Kidney epithelial cell (primary cell): ENCODE measurements at regions not wholly inside any gene's neighbourhood (a gene's known extent, or its start where the extent isn't known, plus 50 kb on each side); places are given as distances from the start of the nearest gene placed in this dataset.

Experiments
- DNase-seq: peaks from one replicate; pipeline ENCODE4 v3.0.0-alpha.2; 2010; ENCODE audit warnings: low read depth
- H3K27me3 ChIP-seq: 2 replicates; pipeline ENCODE4 v1.6.0; 2011; ENCODE audit warnings: low read length; ENCODE audit not compliant: control insufficient read depth, insufficient read depth
- H3K36me3 ChIP-seq: 2 replicates; pipeline ENCODE4 v1.5.1; 2011; ENCODE audit warnings: low read length; ENCODE audit not compliant: control insufficient read depth, insufficient read depth
- H3K4me3 ChIP-seq: 2 replicates; pipeline ENCODE4 v1.5.1; 2011; ENCODE audit warnings: low read depth, mild to moderate bottlenecking, control low read depth, low read length
- TF ChIP-seq, protein P1 (sequence below): IDR thresholded peaks from 2 replicates; pipeline ENCODE4 v1.5.1; 2011; ENCODE audit warnings: mild to moderate bottlenecking, moderate library complexity, low read length, control low read depth, inconsistent platforms; ENCODE audit not compliant: insufficient read depth, poor library complexity, severe bottlenecking

DNA sequence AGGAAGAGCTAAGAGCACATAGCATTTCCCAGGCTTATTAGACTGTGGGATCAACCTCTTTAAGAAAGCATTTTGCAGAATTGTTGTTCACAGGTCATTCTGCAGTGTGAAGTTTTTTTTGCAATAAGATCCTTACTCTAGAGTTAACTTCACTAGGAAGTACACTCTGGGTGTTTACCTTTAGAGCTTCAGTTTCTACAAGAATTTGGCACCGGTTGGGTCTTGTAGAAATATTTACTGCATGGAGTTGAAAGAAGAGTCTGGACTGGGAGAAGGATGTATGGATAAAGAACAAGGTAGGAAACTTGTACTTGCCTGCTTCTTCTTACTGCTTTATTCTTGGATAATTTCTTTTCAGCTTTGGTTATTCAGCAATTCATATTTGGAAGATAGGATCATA is 944.9 kb upstream of the GYPC start:
- no peaks in the 10 kb centered on the region for H3K36me3 ChIP-seq
- no peak overlapping the region for H3K4me3 ChIP-seq
- TF ChIP-seq, protein P1, sequence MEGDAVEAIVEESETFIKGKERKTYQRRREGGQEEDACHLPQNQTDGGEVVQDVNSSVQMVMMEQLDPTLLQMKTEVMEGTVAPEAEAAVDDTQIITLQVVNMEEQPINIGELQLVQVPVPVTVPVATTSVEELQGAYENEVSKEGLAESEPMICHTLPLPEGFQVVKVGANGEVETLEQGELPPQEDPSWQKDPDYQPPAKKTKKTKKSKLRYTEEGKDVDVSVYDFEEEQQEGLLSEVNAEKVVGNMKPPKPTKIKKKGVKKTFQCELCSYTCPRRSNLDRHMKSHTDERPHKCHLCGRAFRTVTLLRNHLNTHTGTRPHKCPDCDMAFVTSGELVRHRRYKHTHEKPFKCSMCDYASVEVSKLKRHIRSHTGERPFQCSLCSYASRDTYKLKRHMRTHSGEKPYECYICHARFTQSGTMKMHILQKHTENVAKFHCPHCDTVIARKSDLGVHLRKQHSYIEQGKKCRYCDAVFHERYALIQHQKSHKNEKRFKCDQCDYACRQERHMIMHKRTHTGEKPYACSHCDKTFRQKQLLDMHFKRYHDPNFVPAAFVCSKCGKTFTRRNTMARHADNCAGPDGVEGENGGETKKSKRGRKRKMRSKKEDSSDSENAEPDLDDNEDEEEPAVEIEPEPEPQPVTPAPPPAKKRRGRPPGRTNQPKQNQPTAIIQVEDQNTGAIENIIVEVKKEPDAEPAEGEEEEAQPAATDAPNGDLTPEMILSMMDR = no peak
- H3K27me3 ChIP-seq = no peaks in the 10 kb centered on the region
- DNase-seq = no peak

DNA sequence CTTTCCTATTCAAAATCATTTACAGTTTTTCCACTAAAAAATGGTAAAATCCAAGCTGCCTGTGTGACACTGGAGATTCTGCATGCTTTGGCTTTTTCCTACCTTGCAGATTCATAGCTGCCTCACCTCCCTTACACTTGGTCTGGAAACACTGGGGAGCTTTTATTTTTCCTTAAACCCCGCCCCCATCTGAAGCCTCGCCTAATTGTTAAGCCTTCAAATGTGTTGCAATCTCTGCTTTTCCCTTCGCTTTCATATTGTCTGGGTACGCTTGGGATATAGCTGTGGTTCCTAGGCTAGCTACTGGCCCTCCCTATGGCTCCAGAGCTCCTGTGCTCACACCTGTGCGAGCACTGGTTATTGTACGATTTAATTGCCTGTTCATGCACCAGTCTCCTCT is 942.4 kb upstream of the GYPC start:
- DNase-seq = no peak
- H3K27me3 ChIP-seq = no peaks in the 10 kb centered on the region
- TF ChIP-seq, protein P1 = no peak
- H3K4me3 ChIP-seq = no peak overlapping the region
- H3K36me3 ChIP-seq = no peaks in the 10 kb centered on the region

DNA sequence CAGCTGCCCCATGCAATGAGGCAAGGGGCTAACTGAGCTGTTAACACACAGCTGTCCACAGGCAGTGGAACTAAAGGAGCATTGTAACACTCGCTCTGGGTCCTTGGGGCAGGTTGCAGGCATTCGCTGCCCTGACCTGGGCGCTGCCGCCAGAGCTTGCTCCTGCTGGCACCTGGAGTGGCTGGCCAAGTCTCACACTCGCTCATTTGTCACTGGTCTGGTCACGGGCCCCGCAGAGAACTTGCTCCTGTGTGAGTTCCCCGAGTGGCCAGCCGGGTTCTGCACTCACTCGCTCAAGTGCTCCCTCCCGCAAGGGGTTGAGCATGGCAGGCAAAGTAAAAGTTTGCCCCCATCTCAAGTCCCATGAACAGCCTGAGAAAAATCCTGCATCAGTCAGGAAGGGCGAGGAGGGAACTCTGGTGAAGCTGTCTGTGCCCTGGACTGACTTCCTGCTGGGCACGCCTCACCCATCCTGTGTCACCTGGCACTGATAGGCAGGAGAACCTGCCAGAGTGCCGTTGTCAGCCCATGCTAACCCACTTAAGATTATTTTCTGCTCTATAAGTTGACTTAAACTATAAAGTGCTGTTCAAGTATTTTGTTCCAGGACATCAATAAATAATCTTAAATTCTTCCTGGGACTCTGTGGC is 934.8 kb upstream of the GYPC start:
- Histone ChIP-seq H3K4me3 (no peak overlapping the region), H3K27me3 (no peaks in the 10 kb centered on the region), H3K36me3 (no peaks in the 10 kb centered on the region)
- DNase-seq = no peak
- TF ChIP-seq, protein P1 = no peak

DNA sequence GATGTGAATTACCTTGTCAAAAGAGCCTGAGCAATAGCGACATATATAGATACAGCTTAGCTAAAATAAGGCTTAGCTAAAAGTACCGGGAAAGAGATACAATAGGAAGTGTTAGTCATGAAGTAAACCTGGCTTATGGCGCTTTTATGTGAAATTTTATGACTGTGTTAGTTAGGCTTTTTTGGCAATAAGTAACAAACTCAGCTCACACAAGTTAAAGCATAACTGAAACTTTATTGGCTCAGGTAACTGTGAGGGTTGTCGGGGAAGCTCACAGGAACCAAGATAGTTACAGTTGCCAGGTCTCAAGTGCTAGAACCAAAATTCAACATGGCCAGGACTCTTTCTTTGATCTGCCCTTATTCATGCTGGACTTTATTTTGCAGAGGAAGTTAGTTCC is 925.0 kb upstream of the GYPC start:
- TF ChIP-seq, protein P1 = no peak
- Histone ChIP-seq H3K36me3 (no peaks in the 10 kb centered on the region), H3K27me3 (no peaks in the 10 kb centered on the region), H3K4me3 (no peak overlapping the region)
- peak; percentile 51 for DNase-seq

DNA sequence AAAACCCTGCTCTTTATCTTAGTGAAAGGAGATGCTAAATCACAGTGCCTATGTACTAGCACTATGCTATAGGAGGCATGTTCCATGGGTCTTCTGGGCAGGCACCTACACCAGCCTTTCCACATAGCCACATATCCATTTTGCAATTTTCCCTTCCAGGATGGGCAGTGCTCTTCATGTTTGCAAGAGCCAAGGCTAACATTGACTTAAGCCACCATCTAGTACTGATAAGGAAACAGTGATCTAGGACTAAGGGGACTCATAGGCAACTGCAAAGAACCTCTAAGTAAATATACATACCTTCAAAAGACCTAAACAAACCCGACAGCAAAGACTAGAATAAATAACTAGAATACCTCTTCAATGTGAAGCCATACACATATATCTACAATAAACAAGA is 919.7 kb upstream of the GYPC start:
- Histone ChIP-seq H3K4me3 (no peak overlapping the region), H3K27me3 (no peaks in the 10 kb centered on the region), H3K36me3 (no peaks in the 10 kb centered on the region)
- no peak for DNase-seq
- TF ChIP-seq, protein P1 = no peak

DNA sequence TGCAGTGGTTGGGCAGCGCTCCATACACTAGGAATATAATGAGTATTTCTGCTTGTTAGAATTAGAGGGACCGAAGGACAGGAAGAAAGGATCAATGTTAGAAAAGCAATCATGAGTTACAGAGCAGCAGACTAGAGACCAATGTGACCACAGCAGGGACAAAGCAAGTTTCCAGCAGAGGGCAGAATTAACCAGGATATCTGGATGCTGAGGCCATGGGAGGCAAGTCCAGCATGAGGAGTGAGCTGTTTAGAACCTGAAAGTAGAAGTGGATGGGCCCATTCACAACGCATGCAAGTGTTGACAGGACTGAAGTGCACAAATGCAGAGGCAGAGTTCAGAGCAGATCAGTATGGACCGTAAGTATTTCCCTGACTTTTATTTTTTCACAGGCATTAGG is 910.4 kb upstream of the GYPC start:
- Histone ChIP-seq H3K36me3 (no peaks in the 10 kb centered on the region), H3K27me3 (no peaks in the 10 kb centered on the region), H3K4me3 (no peak overlapping the region)
- no peak for DNase-seq
- TF ChIP-seq, protein P1 = peak; percentile 30
